ENCODE measurements at regions not wholly inside any gene's neighbourhood (a gene's known extent, or its start where the extent isn't known, plus 50 kb on each side); places are given as distances from the start of the nearest gene placed in this dataset.

DNA sequence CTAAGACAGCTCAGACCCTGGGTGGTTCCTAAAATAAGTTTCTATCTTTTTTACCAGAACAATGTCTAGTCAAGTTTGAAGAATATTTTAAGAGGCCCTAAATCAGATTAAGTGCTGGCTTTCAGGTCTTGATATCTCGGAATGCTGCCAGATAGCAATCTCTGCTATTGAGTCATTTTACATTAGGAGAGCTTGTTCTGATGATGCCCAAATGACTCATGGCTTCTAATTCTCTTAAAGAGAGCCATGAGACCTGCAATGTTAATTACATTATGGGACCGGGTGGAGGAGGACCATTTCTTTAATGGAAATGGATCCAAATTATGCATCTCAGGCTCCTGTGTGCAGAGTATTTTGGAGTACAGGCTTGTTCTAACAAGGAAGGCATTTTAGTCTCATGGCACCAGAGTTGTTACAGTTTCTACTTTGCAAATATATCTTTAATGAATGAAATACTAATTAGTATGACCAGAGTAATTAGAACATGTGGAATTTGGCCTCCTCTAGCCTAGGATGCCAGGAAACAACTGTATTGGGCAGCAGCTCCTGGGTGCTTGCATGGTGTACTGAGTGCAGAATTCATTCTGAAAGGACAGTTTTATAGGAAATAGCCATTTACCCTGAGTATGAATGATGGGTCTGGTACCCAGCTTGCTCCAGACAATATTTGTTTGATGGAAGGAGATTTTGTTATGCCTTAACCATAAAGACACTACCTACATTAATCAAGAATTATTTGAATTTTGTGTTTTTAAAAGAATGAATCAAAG lies 94.0 kb upstream of the SULT1C3 start:
- peak; percentile 35 for ATAC-seq

DNA sequence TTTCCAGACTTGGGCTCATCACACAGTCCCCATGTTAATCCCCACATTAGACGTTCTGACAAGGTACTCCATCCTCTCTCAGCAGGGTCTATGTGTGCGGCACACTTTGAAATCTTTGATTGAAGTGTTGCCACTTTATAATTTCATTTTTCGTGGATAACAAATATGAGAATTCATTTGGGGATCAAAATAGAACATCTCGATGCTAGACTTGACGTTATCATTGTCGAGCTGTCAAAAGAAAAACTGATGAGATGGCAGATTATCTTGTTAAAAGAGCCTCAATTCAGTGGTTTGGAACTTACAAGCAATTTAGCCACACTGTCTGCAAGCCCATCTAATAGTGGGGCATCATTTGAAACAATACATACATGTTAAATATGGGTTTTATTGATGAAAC lies 91.2 kb upstream of the SULT1C3 start:
- no peak for ATAC-seq

DNA sequence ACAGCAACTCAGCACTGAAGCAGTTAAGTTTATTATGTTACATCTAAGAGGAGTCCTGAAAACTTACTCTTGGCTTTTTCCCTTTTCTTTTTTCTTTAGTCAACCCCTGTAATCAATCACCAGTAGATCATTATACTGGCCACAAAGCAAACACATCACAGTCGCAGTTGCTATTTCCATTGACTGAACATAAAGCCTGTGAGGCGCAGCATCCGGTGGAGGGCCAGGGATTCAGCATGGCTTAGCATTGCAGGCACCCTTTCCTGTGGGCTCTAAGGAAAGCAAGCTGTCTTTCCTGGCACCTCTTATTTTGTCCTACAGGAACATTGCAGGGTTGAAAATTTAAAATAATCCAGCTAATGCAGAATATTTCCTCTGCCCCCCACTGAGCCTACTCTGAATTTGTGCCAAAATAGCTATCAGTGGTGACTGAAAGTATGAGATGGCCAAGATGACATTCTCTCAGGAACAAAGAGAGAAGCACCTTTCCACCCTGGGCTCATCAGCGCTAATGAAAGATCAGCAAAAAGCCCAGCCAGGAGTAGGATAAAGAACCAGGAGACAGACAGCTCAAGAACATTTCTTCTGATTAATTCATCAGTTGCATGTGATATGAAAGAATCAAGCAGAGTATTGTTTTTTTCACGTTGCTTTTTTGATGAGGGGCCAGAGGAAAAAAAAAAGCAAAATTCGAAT lies 85.3 kb upstream of the SULT1C3 start:
- no peak for ATAC-seq

DNA sequence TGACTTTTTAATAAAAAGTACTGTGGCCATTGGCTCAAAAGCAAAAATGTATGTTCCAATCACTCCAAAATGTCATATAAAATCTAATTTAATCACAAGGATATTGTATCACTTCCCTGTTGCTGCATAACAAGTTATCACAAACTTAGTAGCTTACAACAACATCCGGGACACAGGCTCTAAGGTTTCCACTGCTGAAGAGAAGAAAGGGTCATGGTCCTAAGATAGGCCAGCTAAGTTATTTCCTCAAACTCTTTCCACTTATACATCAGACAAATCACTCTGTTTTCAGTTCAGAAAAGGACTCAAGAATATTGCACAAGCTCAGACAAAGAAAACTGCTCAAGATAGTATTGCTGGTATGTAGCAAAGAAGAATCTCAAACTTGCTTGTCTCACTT lies 78.5 kb upstream of the SULT1C3 start:
- ATAC-seq: no peak

GRCh38 chr2:108164318-108164717 lies 75.5 kb upstream of the SULT1C3 start:
- ATAC-seq: no peak

- ATAC-seq: no peak
Measured at GRCh38 chr2:108165729-108166128, 74.0 kb upstream of the SULT1C3 start.

- no peak for ATAC-seq
Measured at GRCh38 chr2:108167699-108168098, 72.1 kb upstream of the SULT1C3 start.

DNA sequence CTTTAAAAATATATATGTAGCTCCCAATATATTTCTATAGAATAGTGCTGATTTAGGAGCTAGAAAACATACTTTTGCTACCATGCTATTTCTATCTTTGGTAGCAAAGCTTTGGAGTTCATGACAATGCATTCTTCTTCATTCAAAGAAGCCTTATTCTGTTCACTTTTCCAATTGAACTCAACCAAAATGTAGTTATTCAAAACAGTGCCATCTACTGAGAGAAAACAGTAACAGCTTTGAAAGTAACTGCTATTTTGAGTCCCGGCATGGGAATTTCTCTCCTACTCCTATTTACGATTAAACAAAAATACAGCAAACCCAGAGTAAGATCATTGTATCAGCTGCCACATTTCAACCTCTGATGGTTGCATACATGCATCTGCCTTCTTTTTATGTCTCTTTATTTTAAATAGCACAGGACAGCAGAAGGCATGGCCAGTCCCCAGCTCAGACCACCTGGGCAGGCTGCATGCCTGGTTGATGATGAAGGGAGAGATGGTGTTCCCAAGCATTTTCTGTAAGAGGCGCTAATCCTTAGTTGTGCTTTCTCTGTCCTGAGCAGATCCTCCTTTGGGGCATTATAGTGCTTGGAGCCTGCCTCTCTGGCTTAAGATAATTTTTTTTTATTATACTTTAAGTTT lies 69.7 kb upstream of the SULT1C3 start:
- no peak for ATAC-seq

DNA sequence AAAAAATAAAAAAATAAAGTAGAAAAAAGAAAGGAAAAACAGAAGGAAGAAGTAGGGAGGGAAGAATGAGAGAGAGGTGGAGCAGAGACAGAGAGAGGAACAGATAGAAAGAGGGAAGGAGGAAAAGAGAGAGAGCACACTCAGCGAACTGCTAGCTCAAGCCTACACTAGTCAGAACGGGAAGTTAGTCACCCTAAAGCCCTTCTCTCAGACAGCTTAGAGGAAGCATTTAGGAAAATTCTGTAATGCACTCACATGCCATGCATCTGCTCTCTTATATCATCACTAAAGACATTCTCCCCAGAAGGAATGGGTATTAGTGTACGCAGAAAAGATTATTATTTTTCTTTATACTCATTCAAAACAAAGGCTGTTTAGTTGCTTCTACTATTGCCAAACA lies 68.1 kb upstream of the SULT1C3 start:
- ATAC-seq: peak; percentile 39

DNA sequence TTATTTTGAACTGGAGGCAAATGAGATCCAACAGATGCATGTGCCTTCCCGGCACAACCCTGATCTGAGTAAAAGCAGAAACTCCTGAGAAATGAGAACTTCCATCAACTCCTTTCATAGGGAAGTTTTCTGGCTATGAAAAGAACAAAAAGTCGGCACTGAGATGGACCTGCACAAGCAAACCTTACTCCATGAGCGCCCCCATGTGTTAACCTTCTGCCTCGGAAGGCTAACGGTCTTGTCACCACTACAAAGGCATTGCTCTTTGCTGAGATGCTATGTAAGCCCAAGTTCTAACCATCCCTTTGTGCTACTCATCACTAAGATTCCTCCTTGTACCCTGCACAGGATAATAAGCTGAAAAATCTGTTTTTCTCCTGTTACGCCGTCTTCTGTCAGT lies 57.3 kb upstream of the SULT1C3 start:
- no peak for ATAC-seq

- no peak for ATAC-seq
Measured at GRCh38 chr2:108184419-108184818, 55.3 kb upstream of the SULT1C3 start.

GRCh38 chr2:108189316-108189715 lies 50.5 kb upstream of the SULT1C3 start:
- ATAC-seq: no peak
